MCF 10A (cell line): ENCODE measurements at regions not wholly inside any gene's neighbourhood (a gene's known extent, or its start where the extent isn't known, plus 50 kb on each side); places are given as distances from the start of the nearest gene placed in this dataset.

Experiments used
- BruUV-seq: library from RNA; stranded (reverse); fragments of 400-500 nt; replicated peaks from 2 replicates; lab custom pipeline; 2021; lab: Mats Ljungman, UMichigan
- CTCF ChIA-PET: fragments of 300-600 bp; sonication (Branson Sonifier 250); formaldehyde crosslinking; extraction: SDS; loops from one replicate; lab custom pipeline; 2021; ENCODE audit warnings: antibody characterized with exemption, inconsistent platforms; lab: Yijun Ruan, JAX
- POLR2A ChIA-PET: fragments of 300-600, 350-650 bp; sonication (Branson Sonifier 250); formaldehyde crosslinking; extraction: SDS; loops from one replicate; lab custom pipeline; 2020; ENCODE audit warnings: antibody characterized with exemption, inconsistent platforms; lab: Yijun Ruan, JAX
- DNase-seq: peaks from one replicate; pipeline ENCODE4 v3.0.0-alpha.2; 2018; ENCODE audit not compliant: unreplicated experiment
- H3K27ac Mint-ChIP-seq: one replicate; pipeline ENCODE4 v1.8.0; 2022; ENCODE audit warnings: mild to moderate bottlenecking, low read depth, mixed read lengths; ENCODE audit not compliant: unreplicated experiment
- H3K27me3 Mint-ChIP-seq: one replicate; pipeline ENCODE4 v1.8.0; 2022; ENCODE audit warnings: mixed read lengths; ENCODE audit not compliant: insufficient read depth, unreplicated experiment
- H3K36me3 Mint-ChIP-seq: one replicate; pipeline ENCODE4 v1.8.0; 2022; ENCODE audit warnings: mild to moderate bottlenecking, moderate library complexity, mixed read lengths; ENCODE audit not compliant: insufficient read depth, unreplicated experiment
- H3K4me1 Mint-ChIP-seq: one replicate; pipeline ENCODE4 v1.8.0; 2022; ENCODE audit warnings: mixed read lengths; ENCODE audit not compliant: insufficient read depth, unreplicated experiment
- H3K4me3 Mint-ChIP-seq: one replicate; pipeline ENCODE4 v1.8.0; 2022; ENCODE audit warnings: mild to moderate bottlenecking, moderate library complexity, mixed read lengths; ENCODE audit not compliant: unreplicated experiment
- H3K9me3 Mint-ChIP-seq: one replicate; pipeline ENCODE4 v1.8.0; 2022; ENCODE audit warnings: mixed read lengths; ENCODE audit not compliant: unreplicated experiment
- CTCF ChIP-seq: fragments of 200-600 bp; IDR thresholded peaks from one replicate; pipeline ENCODE4 v1.8.0; 2022; ENCODE audit warnings: antibody characterized with exemption, mild to moderate bottlenecking; ENCODE audit not compliant: unreplicated experiment
- intact Hi-C: fragments of 100-400 bp; cut with micrococcal nuclease; formaldehyde crosslinking; loops from 2 replicates; pipeline ENCODE4 v1.14.1; 2022

GRCh38 chr5:30113542-30113941, 1079.9 kb upstream of the CDH6 start:
- peak; percentile 16 for DNase-seq
- no peak for TF ChIP-seq CTCF
- ChIA-PET CTCF (interaction anchor here (0.7 kb wide), 1 partner anchor 8 kb away, joined by 3 read pairs; no protein-coding TSS in a partner anchor), POLR2A (no interaction called here)
- Mint-ChIP-seq H3K27ac (no peak overlapping the region), H3K9me3 (peaks cover 15% of the 10 kb centered on the region), H3K4me1 (peaks cover 9% of the 10 kb centered on the region), H3K27me3 (no peaks in the 10 kb centered on the region), H3K4me3 (no peak overlapping the region), H3K36me3 (peaks cover 5% of the 10 kb centered on the region)
- BruUV-seq: no TSS peak
- intact Hi-C loops: no loop called here

GRCh38 chr5:30112867-30113266, 1080.6 kb upstream of the CDH6 start:
- DNase-seq: peak; percentile 6
- ChIA-PET POLR2A (no interaction called here), CTCF (interaction anchor here (0.7 kb wide), 1 partner anchor 9 kb away, joined by 3 read pairs; no protein-coding TSS in a partner anchor)
- H3K9me3 Mint-ChIP-seq: peaks cover 15% of the 10 kb centered on the region
- H3K4me3 Mint-ChIP-seq: no peak overlapping the region
- H3K27ac Mint-ChIP-seq: no peak overlapping the region
- intact Hi-C loops: no loop called here
- H3K36me3 Mint-ChIP-seq: peaks cover 5% of the 10 kb centered on the region
- no peak for TF ChIP-seq CTCF
- peaks cover 9% of the 10 kb centered on the region for H3K4me1 Mint-ChIP-seq
- no TSS peak for BruUV-seq
- no peaks in the 10 kb centered on the region for H3K27me3 Mint-ChIP-seq

- TF ChIP-seq CTCF: no peak
- H3K9me3 Mint-ChIP-seq: peaks cover 8% of the 10 kb centered on the region
- intact Hi-C loops: no loop called here
- CTCF ChIA-PET: interaction anchor here (1.2 to 1.8 kb wide), 2 partner anchors 68 to 1080 kb away, joined by 4 read pairs; no protein-coding TSS in a partner anchor
- no TSS peak for BruUV-seq
- H3K27me3 Mint-ChIP-seq: no peaks in the 10 kb centered on the region
- DNase-seq: no peak
- no peak overlapping the region for H3K27ac Mint-ChIP-seq
- peaks cover 5% of the 10 kb centered on the region for H3K36me3 Mint-ChIP-seq
- H3K4me1 Mint-ChIP-seq: peaks cover 17% of the 10 kb centered on the region
- POLR2A ChIA-PET: no interaction called here
- H3K4me3 Mint-ChIP-seq: no peak overlapping the region
Observed at GRCh38 chr5:30108051-30108450, 1085.4 kb upstream of the CDH6 start.

- Mint-ChIP-seq H3K4me3 (no peak overlapping the region), H3K27me3 (no peaks in the 10 kb centered on the region), H3K4me1 (peaks cover 12% of the 10 kb centered on the region), H3K27ac (peak overlapping the region; percentile 36), H3K9me3 (peaks cover 1% of the 10 kb centered on the region), H3K36me3 (peaks cover 5% of the 10 kb centered on the region)
- no peak for DNase-seq
- POLR2A ChIA-PET: interaction anchor here (0.7 kb wide), 1 partner anchor 193 kb away, joined by 3 read pairs; no protein-coding TSS in a partner anchor
- no peak for TF ChIP-seq CTCF
- BruUV-seq: no TSS peak
- intact Hi-C loops: no loop called here
- CTCF ChIA-PET: interaction anchor here (0.6 to 1.2 kb wide), 4 partner anchors 100 to 1297 kb away, joined by 3 to 4 read pairs (median 3); no protein-coding TSS in a partner anchor
Observed at GRCh38 chr5:30106596-30106995, 1086.9 kb upstream of the CDH6 start.
